ENCODE measurements at regions not wholly inside any gene's neighbourhood (a gene's known extent, or its start where the extent isn't known, plus 50 kb on each side); places are given as distances from the start of the nearest gene placed in this dataset.

- TF ChIP-seq CTCF (IDR thresholded peaks at IDR 0.05; ENCODE audit: low read length) (no peak), EZH2 (IDR thresholded peaks at IDR 0.05; ENCODE audit: borderline replicate concordance, low read length) (no peak)
Measured at GRCh38 chr13:50306156-50306555, 290.9 kb downstream of the KCNRG start.

Measured in OCI-LY1 (cell line).